ENCODE measurements at regions not wholly inside any gene's neighbourhood (a gene's known extent, or its start where the extent isn't known, plus 50 kb on each side); places are given as distances from the start of the nearest gene placed in this dataset.

DNA sequence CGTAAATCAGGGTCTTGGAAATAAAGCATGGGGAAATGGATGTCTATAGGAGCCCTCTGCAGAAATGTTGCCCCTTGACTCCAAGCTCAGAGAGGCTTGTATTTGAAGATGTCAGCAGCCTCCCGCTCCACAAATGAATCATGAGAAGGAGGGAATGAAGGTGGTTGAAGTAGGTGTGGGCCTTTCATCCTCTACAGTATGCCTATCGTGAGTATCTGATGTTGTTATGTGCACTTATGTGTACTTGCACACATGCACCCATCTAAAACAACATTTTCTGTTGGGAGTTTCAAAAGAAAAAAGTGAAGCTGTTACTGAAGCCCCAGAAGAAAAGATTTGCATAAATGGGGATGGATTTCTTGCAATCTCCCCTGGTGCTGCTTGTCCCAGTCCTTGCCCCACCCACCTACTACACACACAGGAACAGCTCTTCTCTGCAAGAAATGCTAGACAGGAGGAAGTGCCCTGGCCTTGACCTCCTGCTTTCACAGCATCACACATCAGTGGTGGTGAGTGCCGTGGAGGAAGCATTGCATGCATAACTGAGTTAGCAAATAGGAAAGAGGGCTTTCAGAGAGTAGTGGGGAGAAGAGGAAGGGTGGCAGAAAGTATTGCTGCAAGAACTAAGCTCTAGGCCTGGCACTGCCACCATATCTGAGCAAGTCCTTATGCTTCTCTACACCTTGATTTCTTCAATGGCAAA is 156.1 kb downstream of the SNX18 start:
- TF ChIP-seq, protein P1, sequence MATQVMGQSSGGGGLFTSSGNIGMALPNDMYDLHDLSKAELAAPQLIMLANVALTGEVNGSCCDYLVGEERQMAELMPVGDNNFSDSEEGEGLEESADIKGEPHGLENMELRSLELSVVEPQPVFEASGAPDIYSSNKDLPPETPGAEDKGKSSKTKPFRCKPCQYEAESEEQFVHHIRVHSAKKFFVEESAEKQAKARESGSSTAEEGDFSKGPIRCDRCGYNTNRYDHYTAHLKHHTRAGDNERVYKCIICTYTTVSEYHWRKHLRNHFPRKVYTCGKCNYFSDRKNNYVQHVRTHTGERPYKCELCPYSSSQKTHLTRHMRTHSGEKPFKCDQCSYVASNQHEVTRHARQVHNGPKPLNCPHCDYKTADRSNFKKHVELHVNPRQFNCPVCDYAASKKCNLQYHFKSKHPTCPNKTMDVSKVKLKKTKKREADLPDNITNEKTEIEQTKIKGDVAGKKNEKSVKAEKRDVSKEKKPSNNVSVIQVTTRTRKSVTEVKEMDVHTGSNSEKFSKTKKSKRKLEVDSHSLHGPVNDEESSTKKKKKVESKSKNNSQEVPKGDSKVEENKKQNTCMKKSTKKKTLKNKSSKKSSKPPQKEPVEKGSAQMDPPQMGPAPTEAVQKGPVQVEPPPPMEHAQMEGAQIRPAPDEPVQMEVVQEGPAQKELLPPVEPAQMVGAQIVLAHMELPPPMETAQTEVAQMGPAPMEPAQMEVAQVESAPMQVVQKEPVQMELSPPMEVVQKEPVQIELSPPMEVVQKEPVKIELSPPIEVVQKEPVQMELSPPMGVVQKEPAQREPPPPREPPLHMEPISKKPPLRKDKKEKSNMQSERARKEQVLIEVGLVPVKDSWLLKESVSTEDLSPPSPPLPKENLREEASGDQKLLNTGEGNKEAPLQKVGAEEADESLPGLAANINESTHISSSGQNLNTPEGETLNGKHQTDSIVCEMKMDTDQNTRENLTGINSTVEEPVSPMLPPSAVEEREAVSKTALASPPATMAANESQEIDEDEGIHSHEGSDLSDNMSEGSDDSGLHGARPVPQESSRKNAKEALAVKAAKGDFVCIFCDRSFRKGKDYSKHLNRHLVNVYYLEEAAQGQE (IDR thresholded peaks at IDR 0.05; ENCODE audit: insufficient read depth in 1 of 2, low read depth in 2 of 2, low read length in 2 of 2) = no peak
- TF ChIP-seq TAF1 (IDR thresholded peaks at IDR 0.05; ENCODE audit: borderline replicate concordance, insufficient read depth, low read length) = no peak

All from PFSK-1 (cell line).